Sigmoid colon (tissue), 4 donors: ENCODE measurements at regions not wholly inside any gene's neighbourhood (a gene's known extent, or its start where the extent isn't known, plus 50 kb on each side); places are given as distances from the start of the nearest gene placed in this dataset.

ENCODE experiments used
- EP300 ChIP-seq, 4 donors: sonication (generic); formaldehyde crosslinking; IDR thresholded peaks; one replicate each; pipeline ENCODE4 v1.6.1; 2017; ENCODE audit warnings: antibody characterized with exemption in 4 of 4
- POLR2AphosphoS5 ChIP-seq, 4 donors: sonication (generic); formaldehyde crosslinking; IDR thresholded peaks; one replicate each; pipeline ENCODE4 v1.6.1; 2017; ENCODE audit warnings: antibody characterized with exemption in 4 of 4
- TF ChIP-seq, protein P1 (sequence below), 4 experiments: fragments of 450-650 bp in 3 of 4; fragments of 200-600 bp in 1 of 4; IDR thresholded peaks; one replicate each; pipeline ENCODE4 v1.5.1; 2016 to 2019; ENCODE audit warnings: antibody characterized with exemption in 4 of 4, mild to moderate bottlenecking in 3 of 4, moderate library complexity in 2 of 4

DNA sequence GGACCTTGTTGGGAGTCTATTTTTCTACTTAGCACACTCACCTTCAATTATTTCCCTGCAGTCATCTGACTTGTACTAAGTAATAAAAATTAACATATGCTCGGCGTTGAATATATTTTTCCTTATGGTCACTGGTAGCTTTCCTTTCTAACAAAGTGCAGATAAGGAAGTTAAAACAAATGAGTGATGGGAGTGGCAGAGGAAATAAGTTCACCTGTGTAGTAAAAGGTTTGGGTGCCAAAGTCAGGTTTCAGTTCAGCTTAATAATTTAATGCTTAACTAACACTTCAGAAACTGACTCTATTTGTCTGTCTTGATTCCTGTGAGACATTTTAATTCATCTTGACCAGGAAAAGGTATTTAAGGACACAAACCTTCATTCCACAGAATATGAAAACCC, 184.4 kb downstream of the PCDH7 start:
- no peak for TF ChIP-seq EP300 (IDR thresholded peaks at IDR 0.05)
- no peak for TF ChIP-seq POLR2AphosphoS5 (IDR thresholded peaks at IDR 0.05)
- TF ChIP-seq, protein P1, sequence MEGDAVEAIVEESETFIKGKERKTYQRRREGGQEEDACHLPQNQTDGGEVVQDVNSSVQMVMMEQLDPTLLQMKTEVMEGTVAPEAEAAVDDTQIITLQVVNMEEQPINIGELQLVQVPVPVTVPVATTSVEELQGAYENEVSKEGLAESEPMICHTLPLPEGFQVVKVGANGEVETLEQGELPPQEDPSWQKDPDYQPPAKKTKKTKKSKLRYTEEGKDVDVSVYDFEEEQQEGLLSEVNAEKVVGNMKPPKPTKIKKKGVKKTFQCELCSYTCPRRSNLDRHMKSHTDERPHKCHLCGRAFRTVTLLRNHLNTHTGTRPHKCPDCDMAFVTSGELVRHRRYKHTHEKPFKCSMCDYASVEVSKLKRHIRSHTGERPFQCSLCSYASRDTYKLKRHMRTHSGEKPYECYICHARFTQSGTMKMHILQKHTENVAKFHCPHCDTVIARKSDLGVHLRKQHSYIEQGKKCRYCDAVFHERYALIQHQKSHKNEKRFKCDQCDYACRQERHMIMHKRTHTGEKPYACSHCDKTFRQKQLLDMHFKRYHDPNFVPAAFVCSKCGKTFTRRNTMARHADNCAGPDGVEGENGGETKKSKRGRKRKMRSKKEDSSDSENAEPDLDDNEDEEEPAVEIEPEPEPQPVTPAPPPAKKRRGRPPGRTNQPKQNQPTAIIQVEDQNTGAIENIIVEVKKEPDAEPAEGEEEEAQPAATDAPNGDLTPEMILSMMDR (IDR thresholded peaks at IDR 0.05) = no peak
